Gastrocnemius medialis (tissue), 4 donors: ENCODE measurements at regions not wholly inside any gene's neighbourhood (a gene's known extent, or its start where the extent isn't known, plus 50 kb on each side); places are given as distances from the start of the nearest gene placed in this dataset.

Source experiments
- POLR2A ChIP-seq, 2 donors: fragments of 450-650 bp; IDR thresholded peaks; one replicate each; pipeline ENCODE4 v1.6.1; 2017; ENCODE audit warnings: antibody characterized with exemption in 2 of 2, mild to moderate bottlenecking in 2 of 2, moderate library complexity in 2 of 2
- TF ChIP-seq, protein P1 (sequence below), 5 experiments: fragments of 450-650 bp in 3 of 5; fragments of 200-600 bp in 2 of 5; sonication (generic) in 2 of 5; IDR thresholded peaks in 4 of 5; conservative IDR thresholded peaks in 1 of 5; 1 replicate in 4 of 5; 2 replicates in 1 of 5; pipeline ENCODE4 v1.5.1; 2016 to 2019; ENCODE audit warnings: antibody characterized with exemption in 5 of 5, mild to moderate bottlenecking in 3 of 5, moderate library complexity in 3 of 5

DNA sequence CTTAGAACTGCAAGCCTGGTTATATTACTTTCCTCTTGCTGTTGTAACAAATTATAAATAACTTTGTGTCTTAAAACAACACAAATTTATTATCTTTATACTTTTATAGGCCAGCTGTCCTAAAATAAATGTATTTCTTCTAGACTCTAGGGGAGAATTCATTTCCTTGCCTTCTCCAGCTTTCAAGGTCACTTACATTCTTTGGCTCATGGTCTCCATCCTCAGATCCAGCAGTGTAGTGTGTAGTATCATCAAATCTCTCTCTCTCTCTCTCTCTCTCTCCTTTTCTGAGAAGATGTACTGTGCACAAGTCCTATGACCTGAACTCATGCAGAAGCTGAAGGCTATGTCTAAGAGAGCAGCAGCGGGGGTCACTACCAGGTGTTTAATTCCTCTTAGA, 1510.6 kb downstream of the MRPL39 start:
- TF ChIP-seq, protein P1, sequence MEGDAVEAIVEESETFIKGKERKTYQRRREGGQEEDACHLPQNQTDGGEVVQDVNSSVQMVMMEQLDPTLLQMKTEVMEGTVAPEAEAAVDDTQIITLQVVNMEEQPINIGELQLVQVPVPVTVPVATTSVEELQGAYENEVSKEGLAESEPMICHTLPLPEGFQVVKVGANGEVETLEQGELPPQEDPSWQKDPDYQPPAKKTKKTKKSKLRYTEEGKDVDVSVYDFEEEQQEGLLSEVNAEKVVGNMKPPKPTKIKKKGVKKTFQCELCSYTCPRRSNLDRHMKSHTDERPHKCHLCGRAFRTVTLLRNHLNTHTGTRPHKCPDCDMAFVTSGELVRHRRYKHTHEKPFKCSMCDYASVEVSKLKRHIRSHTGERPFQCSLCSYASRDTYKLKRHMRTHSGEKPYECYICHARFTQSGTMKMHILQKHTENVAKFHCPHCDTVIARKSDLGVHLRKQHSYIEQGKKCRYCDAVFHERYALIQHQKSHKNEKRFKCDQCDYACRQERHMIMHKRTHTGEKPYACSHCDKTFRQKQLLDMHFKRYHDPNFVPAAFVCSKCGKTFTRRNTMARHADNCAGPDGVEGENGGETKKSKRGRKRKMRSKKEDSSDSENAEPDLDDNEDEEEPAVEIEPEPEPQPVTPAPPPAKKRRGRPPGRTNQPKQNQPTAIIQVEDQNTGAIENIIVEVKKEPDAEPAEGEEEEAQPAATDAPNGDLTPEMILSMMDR (IDR thresholded peaks at IDR 0.05 in 4 of 5, conservative IDR thresholded peaks at IDR 0.05 in 1 of 5): no peak
- TF ChIP-seq POLR2A (IDR thresholded peaks at IDR 0.05): no peak
